Parathyroid adenoma (tissue), 2 donors: ENCODE measurements at regions not wholly inside any gene's neighbourhood (a gene's known extent, or its start where the extent isn't known, plus 50 kb on each side); places are given as distances from the start of the nearest gene placed in this dataset.
"Not testable (repeated sequence)": the region's sequence is repeated elsewhere in the genome, so short reads cannot be mapped to it uniquely, and the experiment has no call there.

Source experiments
- H2AFZ ChIP-seq: fragments of 300-600 bp; sonication (generic); one replicate; pipeline ENCODE4 v1.7.0; 2017; ENCODE audit warnings: antibody characterized with exemption, mild to moderate bottlenecking
- H3K27ac ChIP-seq: fragments of 300-600 bp; sonication (generic); one replicate; pipeline ENCODE4 v1.7.0; 2017
- H3K27me3 ChIP-seq: fragments of 300-600 bp; sonication (generic); one replicate; pipeline ENCODE4 v1.7.0; 2017; ENCODE audit warnings: low read length; ENCODE audit not compliant: control insufficient read depth, insufficient read depth
- H3K36me3 ChIP-seq: fragments of 300-600 bp; sonication (generic); one replicate; pipeline ENCODE4 v1.7.0; 2017; ENCODE audit warnings: low read length; ENCODE audit not compliant: control insufficient read depth, insufficient read depth
- H3K4me1 ChIP-seq: fragments of 300-600 bp; sonication (generic); one replicate; pipeline ENCODE4 v1.7.0; 2017; ENCODE audit warnings: control low read depth
- H3K4me2 ChIP-seq: fragments of 300-600 bp; sonication (generic); one replicate; pipeline ENCODE4 v1.7.0; 2017; ENCODE audit warnings: low read length
- H3K4me3 ChIP-seq: fragments of 300-600 bp; sonication (generic); one replicate; pipeline ENCODE4 v1.7.0; 2017; ENCODE audit warnings: low read depth, low read length
- H3K79me2 ChIP-seq: fragments of 300-600 bp; sonication (generic); one replicate; pipeline ENCODE4 v1.7.0; 2017; ENCODE audit warnings: control low read depth
- H3K9ac ChIP-seq: fragments of 300-600 bp; sonication (generic); one replicate; pipeline ENCODE4 v1.7.0; 2017; ENCODE audit warnings: mild to moderate bottlenecking
- H3K9me3 ChIP-seq: fragments of 300-600 bp; sonication (generic); one replicate; pipeline ENCODE4 v1.7.0; 2017; ENCODE audit warnings: low read length; ENCODE audit not compliant: control insufficient read depth
- CTCF ChIP-seq: fragments of 300-600 bp; sonication (generic); IDR thresholded peaks from one replicate; pipeline ENCODE4 v1.7.0; 2017; ENCODE audit warnings: antibody characterized with exemption, mild to moderate bottlenecking
- donor health status: primary hyperparathyroidism.

GRCh38 chr6:21335591-21335990, 258.0 kb upstream of the SOX4 start:
- Histone ChIP-seq H3K36me3 (no peaks in the 10 kb centered on the region), H3K9me3 (no peaks in the 10 kb centered on the region), H3K4me2 (no peak overlapping the region), H3K4me1 (no peaks in the 10 kb centered on the region), H3K27me3 (no peaks in the 10 kb centered on the region), H3K79me2 (no peaks in the 10 kb centered on the region), H3K27ac (no peak overlapping the region), H3K9ac (no peak overlapping the region), H3K4me3 (no peak overlapping the region), H2AFZ (no peak overlapping the region)
- TF ChIP-seq CTCF, result no peak

GRCh38 chr6:21337263-21337662, 256.3 kb upstream of the SOX4 start:
- Histone ChIP-seq H3K4me2 (no peak overlapping the region), H2AFZ (no peak overlapping the region), H3K36me3 (no peaks in the 10 kb centered on the region), H3K79me2 (no peaks in the 10 kb centered on the region), H3K27ac (no peak overlapping the region), H3K9ac (no peak overlapping the region), H3K4me1 (no peaks in the 10 kb centered on the region), H3K9me3 (no peaks in the 10 kb centered on the region), H3K4me3 (no peak overlapping the region), H3K27me3 (no peaks in the 10 kb centered on the region)
- TF ChIP-seq CTCF, result no peak

GRCh38 chr6:21340573-21340972, 253.0 kb upstream of the SOX4 start:
- Histone ChIP-seq H3K4me2 (no peak overlapping the region), H3K36me3 (no peaks in the 10 kb centered on the region), H3K4me3 (no peak overlapping the region), H3K9ac (no peak overlapping the region), H3K27ac (no peak overlapping the region), H3K4me1 (no peaks in the 10 kb centered on the region), H3K27me3 (no peaks in the 10 kb centered on the region), H2AFZ (no peak overlapping the region), H3K79me2 (no peaks in the 10 kb centered on the region), H3K9me3 (no peaks in the 10 kb centered on the region)
- no peak for TF ChIP-seq CTCF

- Histone ChIP-seq H2AFZ (no peak overlapping the region), H3K4me3 (no peak overlapping the region), H3K27ac (no peak overlapping the region), H3K9me3 (no peaks in the 10 kb centered on the region), H3K9ac (no peak overlapping the region), H3K79me2 (no peaks in the 10 kb centered on the region), H3K4me2 (no peak overlapping the region), H3K27me3 (no peaks in the 10 kb centered on the region), H3K4me1 (no peaks in the 10 kb centered on the region), H3K36me3 (no peaks in the 10 kb centered on the region)
- no peak for TF ChIP-seq CTCF
These were observed 251.6 kb upstream of the SOX4 start for GRCh38 chr6:21341910-21342309.

GRCh38 chr6:21342501-21342900, 251.1 kb upstream of the SOX4 start:
- H3K4me1 ChIP-seq, result no peaks in the 10 kb centered on the region
- H3K36me3 ChIP-seq, result no peaks in the 10 kb centered on the region
- no peak overlapping the region for H3K4me2 ChIP-seq
- no peaks in the 10 kb centered on the region for H3K79me2 ChIP-seq
- H3K9me3 ChIP-seq, result no peaks in the 10 kb centered on the region
- TF ChIP-seq CTCF, result no peak
- no peaks in the 10 kb centered on the region for H3K27me3 ChIP-seq
- no peak overlapping the region for H3K9ac ChIP-seq
- no peak overlapping the region for H3K4me3 ChIP-seq
- no peak overlapping the region for H2AFZ ChIP-seq
- no peak overlapping the region for H3K27ac ChIP-seq

- H3K4me3 ChIP-seq, H3K9ac ChIP-seq, H2AFZ ChIP-seq, H3K27me3 ChIP-seq, H3K4me2 ChIP-seq, H3K79me2 ChIP-seq, H3K36me3 ChIP-seq, H3K4me1 ChIP-seq, H3K27ac ChIP-seq, H3K9me3 ChIP-seq: not testable (repeated sequence)
These were observed 247.8 kb upstream of the SOX4 start for GRCh38 chr6:21345704-21346103.
